ENCODE measurements at regions not wholly inside any gene's neighbourhood (a gene's known extent, or its start where the extent isn't known, plus 50 kb on each side); places are given as distances from the start of the nearest gene placed in this dataset.

GRCh38 chr17:56047331-56047730 is 105.9 kb upstream of the ANKFN1 start:
- no peak overlapping the region for H3K4me3 ChIP-seq (ENCODE audit: low read depth, poor library complexity, severe bottlenecking)
- 30 to 39% methylated on average over 5 of the region's 5 CpGs for WGBS, 2 donors
- TF ChIP-seq CTCF (IDR thresholded peaks at IDR 0.05) (no peak), POLR2A (IDR thresholded peaks at IDR 0.05) (no peak)
- intact Hi-C loops (cut with DNase I; ENCODE audit: low total_unique reads), result no loop called here
- no peak for DNase-seq (ENCODE audit: low spot score in 2 of 2)

GRCh38 chr17:56057869-56058268 is 95.4 kb upstream of the ANKFN1 start:
- intact Hi-C loops (cut with DNase I; ENCODE audit: low total_unique reads), result no loop called here
- 90 to 91% methylated on average over 3 of the region's 3 CpGs for WGBS, 2 donors
- H3K4me3 ChIP-seq (ENCODE audit: low read depth, poor library complexity, severe bottlenecking), result no peak overlapping the region
- TF ChIP-seq CTCF (IDR thresholded peaks at IDR 0.05) (no peak), POLR2A (IDR thresholded peaks at IDR 0.05) (no peak)
- no peak for DNase-seq (ENCODE audit: low spot score in 2 of 2)

- H3K4me3 ChIP-seq (ENCODE audit: low read depth, poor library complexity, severe bottlenecking), result no peak overlapping the region
- DNase-seq (ENCODE audit: low spot score in 2 of 2), result no peak
- TF ChIP-seq POLR2A (IDR thresholded peaks at IDR 0.05) (no peak), CTCF (IDR thresholded peaks at IDR 0.05) (no peak)
- intact Hi-C loops (cut with DNase I; ENCODE audit: low total_unique reads), result no loop called here
- 39 to 75% methylated on average over 5 of the region's 7 CpGs for WGBS, 2 donors
Measured at GRCh38 chr17:56064506-56064905, 88.8 kb upstream of the ANKFN1 start.

- no peak for TF ChIP-seq POLR2A (IDR thresholded peaks at IDR 0.05)
- no peak for TF ChIP-seq CTCF (IDR thresholded peaks at IDR 0.05)
- DNase-seq (ENCODE audit: low spot score in 2 of 2), result no peak
- WGBS, 2 donors, result 66 to 68% methylated on average over 6 of the region's 6 CpGs
- no peak overlapping the region for H3K4me3 ChIP-seq (ENCODE audit: low read depth, poor library complexity, severe bottlenecking)
- intact Hi-C loops (cut with DNase I; ENCODE audit: low total_unique reads), result no loop called here
Measured at GRCh38 chr17:56074361-56074890, 78.8 kb upstream of the ANKFN1 start.

- no peak for DNase-seq (ENCODE audit: low spot score in 2 of 2)
- no peak overlapping the region for H3K4me3 ChIP-seq (ENCODE audit: low read depth, poor library complexity, severe bottlenecking)
- intact Hi-C loops (cut with DNase I; ENCODE audit: low total_unique reads), result no loop called here
- TF ChIP-seq POLR2A (IDR thresholded peaks at IDR 0.05), result no peak
- TF ChIP-seq CTCF (IDR thresholded peaks at IDR 0.05), result no peak
Measured at GRCh38 chr17:56076980-56077379, 76.3 kb upstream of the ANKFN1 start.

GRCh38 chr17:56083475-56083874 is 69.8 kb upstream of the ANKFN1 start:
- H3K4me3 ChIP-seq (ENCODE audit: low read depth, poor library complexity, severe bottlenecking), result no peak overlapping the region
- WGBS, 2 donors, result 71 to 79% methylated on average over 2 of the region's 2 CpGs
- no peak for TF ChIP-seq CTCF (IDR thresholded peaks at IDR 0.05)
- TF ChIP-seq POLR2A (IDR thresholded peaks at IDR 0.05), result no peak
- no peak for DNase-seq (ENCODE audit: low spot score in 2 of 2)
- intact Hi-C loops (cut with DNase I; ENCODE audit: low total_unique reads), result no loop called here

Measured in lower leg skin (tissue), 4 donors.